ENCODE measurements at regions not wholly inside any gene's neighbourhood (a gene's known extent, or its start where the extent isn't known, plus 50 kb on each side); places are given as distances from the start of the nearest gene placed in this dataset.

- TF ChIP-seq CTCF (IDR thresholded peaks at IDR 0.05), result no peak
- no peak for TF ChIP-seq POLR2A (IDR thresholded peaks at IDR 0.05)
Observed at GRCh38 chr11:92758241-92758780, 211.1 kb upstream of the MTNR1B start.

Data from esophagus squamous epithelium (tissue), 4 donors.